ENCODE measurements at regions not wholly inside any gene's neighbourhood (a gene's known extent, or its start where the extent isn't known, plus 50 kb on each side); places are given as distances from the start of the nearest gene placed in this dataset.
"Not testable (repeated sequence)": the region's sequence is repeated elsewhere in the genome, so short reads cannot be mapped to it uniquely, and the experiment has no call there.

- H3K4me1 ChIP-seq = no peaks in the 10 kb centered on the region
- H3K9me3 ChIP-seq = no peaks in the 10 kb centered on the region
- H3K36me3 ChIP-seq = no peaks in the 10 kb centered on the region
- intact Hi-C loops (cut with DNase I) = no loop called here
- no peak overlapping the region for H3K4me3 ChIP-seq
- ATAC-seq (no peak), DNase-seq (no peak)
- H3K27ac ChIP-seq = no peak overlapping the region
- H3K27me3 ChIP-seq = no peaks in the 10 kb centered on the region
- TF ChIP-seq, protein P1, sequence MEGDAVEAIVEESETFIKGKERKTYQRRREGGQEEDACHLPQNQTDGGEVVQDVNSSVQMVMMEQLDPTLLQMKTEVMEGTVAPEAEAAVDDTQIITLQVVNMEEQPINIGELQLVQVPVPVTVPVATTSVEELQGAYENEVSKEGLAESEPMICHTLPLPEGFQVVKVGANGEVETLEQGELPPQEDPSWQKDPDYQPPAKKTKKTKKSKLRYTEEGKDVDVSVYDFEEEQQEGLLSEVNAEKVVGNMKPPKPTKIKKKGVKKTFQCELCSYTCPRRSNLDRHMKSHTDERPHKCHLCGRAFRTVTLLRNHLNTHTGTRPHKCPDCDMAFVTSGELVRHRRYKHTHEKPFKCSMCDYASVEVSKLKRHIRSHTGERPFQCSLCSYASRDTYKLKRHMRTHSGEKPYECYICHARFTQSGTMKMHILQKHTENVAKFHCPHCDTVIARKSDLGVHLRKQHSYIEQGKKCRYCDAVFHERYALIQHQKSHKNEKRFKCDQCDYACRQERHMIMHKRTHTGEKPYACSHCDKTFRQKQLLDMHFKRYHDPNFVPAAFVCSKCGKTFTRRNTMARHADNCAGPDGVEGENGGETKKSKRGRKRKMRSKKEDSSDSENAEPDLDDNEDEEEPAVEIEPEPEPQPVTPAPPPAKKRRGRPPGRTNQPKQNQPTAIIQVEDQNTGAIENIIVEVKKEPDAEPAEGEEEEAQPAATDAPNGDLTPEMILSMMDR (IDR thresholded peaks at IDR 0.05) = no peak
Observed at GRCh38 chr9:73951147-73951546, 546.0 kb upstream of the RORB start.

- ATAC-seq = no peak
- TF ChIP-seq, protein P1 (IDR thresholded peaks at IDR 0.05) = no peak
- intact Hi-C loops (cut with DNase I) = no loop called here
- no peak for DNase-seq
- H3K27ac ChIP-seq = no peak overlapping the region
- H3K4me1 ChIP-seq = no peaks in the 10 kb centered on the region
- no peaks in the 10 kb centered on the region for H3K36me3 ChIP-seq
- no peak overlapping the region for H3K4me3 ChIP-seq
- H3K9me3 ChIP-seq = peaks cover 0 to 2% of the 10 kb centered on the region in 2 donors
- no peaks in the 10 kb centered on the region for H3K27me3 ChIP-seq
Observed at GRCh38 chr9:73962792-73963191, 534.3 kb upstream of the RORB start.

DNA sequence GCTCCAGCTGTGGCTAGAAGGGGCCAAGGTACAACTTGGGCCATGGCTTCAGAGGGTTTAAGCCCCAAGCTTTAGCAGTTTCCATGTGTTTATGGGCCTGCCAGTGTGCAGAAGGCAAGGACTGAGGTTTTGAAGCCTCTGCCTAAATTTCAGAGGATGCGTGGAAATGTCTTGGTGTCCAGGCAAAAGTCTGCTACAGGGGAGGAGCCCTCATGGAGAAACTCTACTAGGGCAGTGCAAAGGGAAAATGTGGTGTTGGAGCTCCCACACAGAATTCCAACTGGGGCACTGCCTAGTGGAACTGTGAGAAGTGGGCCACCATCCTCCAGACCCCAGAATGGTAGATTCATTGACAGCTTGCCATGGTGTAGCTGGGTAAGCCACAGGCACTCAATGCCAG is 527.2 kb upstream of the RORB start:
- Histone ChIP-seq H3K4me3 (no peak overlapping the region), H3K27ac (no peak overlapping the region), H3K9me3 (peaks cover 0 to 17% of the 10 kb centered on the region in 2 donors), H3K4me1 (no peaks in the 10 kb centered on the region), H3K36me3 (no peaks in the 10 kb centered on the region), H3K27me3 (no peaks in the 10 kb centered on the region)
- TF ChIP-seq, protein P1 (IDR thresholded peaks at IDR 0.05) = no peak
- intact Hi-C loops (cut with DNase I) = no loop called here
- DNase-seq (no peak), ATAC-seq (no peak)

- H3K4me3 ChIP-seq; H3K27ac ChIP-seq; H3K4me1 ChIP-seq; H3K27me3 ChIP-seq; H3K9me3 ChIP-seq; ATAC-seq; H3K36me3 ChIP-seq; DNase-seq; intact Hi-C loops (cut with DNase I): not testable (repeated sequence)
Observed at GRCh38 chr9:73976424-73976823, 520.7 kb upstream of the RORB start.

DNA sequence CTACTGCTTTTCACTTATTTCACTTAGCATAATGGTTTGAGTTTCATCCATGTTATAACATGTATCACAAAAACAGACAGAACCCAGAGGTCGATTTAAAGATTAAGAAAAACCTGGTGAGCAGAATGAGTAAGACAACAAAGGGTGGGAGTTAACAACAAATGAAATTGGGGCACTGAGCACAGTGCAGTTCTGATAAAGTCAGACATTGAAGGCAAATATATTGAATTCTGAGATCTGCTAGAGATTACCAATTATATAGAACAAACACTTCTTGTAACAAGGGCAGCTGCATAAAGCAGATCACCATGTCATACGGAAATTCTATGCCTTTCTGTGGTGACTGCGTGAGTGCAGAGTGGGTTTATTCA is 517.3 kb upstream of the RORB start:
- Histone ChIP-seq H3K27me3 (no peaks in the 10 kb centered on the region), H3K4me3 (no peak overlapping the region), H3K9me3 (peaks cover 0 to 2% of the 10 kb centered on the region in 2 donors), H3K4me1 (no peaks in the 10 kb centered on the region), H3K27ac (no peak overlapping the region), H3K36me3 (no peaks in the 10 kb centered on the region)
- DNase-seq (no peak), ATAC-seq (no peak)
- TF ChIP-seq, protein P1 (IDR thresholded peaks at IDR 0.05) = no peak
- intact Hi-C loops (cut with DNase I) = no loop called here

DNA sequence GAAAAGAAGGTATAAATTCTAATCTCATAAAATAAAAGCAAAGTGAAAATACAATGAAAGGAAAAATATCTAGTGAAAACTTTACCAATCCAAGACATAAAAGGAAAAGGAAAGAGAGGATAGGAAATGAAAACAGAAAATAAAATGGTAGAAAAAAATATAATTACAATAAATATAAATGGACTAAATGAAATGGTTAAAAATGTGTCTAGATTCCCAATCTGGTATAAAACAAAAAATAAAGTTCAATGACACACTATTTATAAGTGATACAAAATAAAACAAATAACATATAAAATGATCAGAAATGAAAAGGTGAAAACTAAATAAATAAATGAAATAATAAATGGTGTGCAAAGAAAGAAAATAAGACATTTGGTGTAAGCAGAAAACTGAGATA is 516.4 kb upstream of the RORB start:
- Histone ChIP-seq H3K4me3 (no peak overlapping the region), H3K27ac (no peak overlapping the region), H3K9me3 (peaks cover 0 to 5% of the 10 kb centered on the region in 2 donors), H3K27me3 (no peaks in the 10 kb centered on the region), H3K36me3 (no peaks in the 10 kb centered on the region), H3K4me1 (no peaks in the 10 kb centered on the region)
- ATAC-seq = no peak
- intact Hi-C loops (cut with DNase I) = no loop called here
- TF ChIP-seq, protein P1 (IDR thresholded peaks at IDR 0.05) = no peak
- DNase-seq = no peak

Measured in left lung (tissue), 4 donors.